T-helper 2 cell treated with Interferon-gamma antibody and Interleukin-4, amounts not matched to agents 100 ng/mL and 5 ng/mL, for 36 hours (primary cell): ENCODE measurements at regions not wholly inside any gene's neighbourhood (a gene's known extent, or its start where the extent isn't known, plus 50 kb on each side); places are given as distances from the start of the nearest gene placed in this dataset.

ENCODE experiments used
- intact Hi-C: fragments of 100-400 bp; cut with micrococcal nuclease; formaldehyde crosslinking; loops from one replicate; pipeline ENCODE4 v1.15.1; 2023

GRCh38 chr4:112094330-112094729 is 50.9 kb upstream of the FAM241A start:
- intact Hi-C loops, result no loop called here
